GM19043 (cell line): ENCODE measurements at regions not wholly inside any gene's neighbourhood (a gene's known extent, or its start where the extent isn't known, plus 50 kb on each side); places are given as distances from the start of the nearest gene placed in this dataset.

Experiments
- ATAC-seq: cut with Tn5 transposase; IDR thresholded peaks from one replicate; pipeline ENCODE4 v1.9.1; 2021; ENCODE audit warnings: low read depth; ENCODE audit not compliant: unreplicated experiment

DNA sequence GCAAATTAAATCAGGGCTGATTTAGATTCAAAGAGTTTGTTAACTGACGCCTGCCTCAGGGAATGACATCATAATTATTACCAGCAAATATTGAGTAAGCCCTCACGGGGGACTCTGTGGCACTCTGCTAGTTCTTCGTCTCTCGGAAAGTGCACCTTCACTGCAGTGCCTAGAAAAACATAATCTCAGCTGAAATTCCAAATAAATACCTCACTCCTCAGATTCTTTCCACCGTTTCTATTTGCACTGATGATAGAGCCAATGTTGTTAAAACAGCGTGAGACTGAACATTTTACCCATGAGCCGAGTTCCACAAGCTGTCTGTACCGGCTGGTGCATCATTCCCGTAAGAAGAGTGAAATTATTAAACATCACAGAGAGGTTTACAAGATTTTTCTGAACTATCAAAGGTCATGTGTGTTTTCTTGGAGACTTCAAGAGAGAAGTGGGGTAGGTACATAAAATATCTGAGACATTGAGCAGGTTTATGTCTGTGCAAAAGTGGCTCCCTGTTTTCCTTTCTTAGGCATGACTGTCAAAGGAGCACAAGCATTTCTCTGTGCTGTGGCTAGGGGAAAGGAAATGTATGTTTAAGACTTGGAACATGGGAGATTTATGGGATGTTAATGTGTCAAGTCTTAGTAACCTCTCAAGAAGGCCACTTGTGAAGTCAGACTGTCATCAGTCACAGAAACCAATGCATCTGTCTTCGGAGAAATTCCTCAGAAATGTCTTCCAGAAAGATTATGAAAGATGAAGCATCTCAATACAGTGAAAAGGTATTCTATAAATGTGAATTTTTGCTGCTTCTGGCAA, 119.6 kb downstream of the CBLL2 start:
- ATAC-seq, result no peak

DNA sequence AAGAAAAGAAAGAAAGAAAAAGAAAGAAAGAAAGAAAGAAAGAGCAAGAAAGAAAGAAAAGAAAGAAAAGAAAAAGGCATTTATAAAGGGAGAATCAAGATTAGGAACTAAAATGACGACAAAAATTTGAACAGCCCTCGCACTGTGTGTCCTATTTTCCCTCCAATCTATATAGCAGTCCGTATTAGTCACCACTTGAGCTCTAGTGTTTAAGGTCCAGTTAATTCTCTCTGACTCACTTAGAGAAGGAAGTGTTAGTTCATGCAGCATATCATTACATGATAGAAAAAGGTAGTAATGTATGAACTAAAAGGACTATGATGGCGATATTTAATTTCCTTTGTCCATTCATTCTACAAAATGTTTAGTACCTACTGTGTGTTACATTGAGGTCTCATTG, 122.7 kb downstream of the CBLL2 start:
- ATAC-seq, result no peak

DNA sequence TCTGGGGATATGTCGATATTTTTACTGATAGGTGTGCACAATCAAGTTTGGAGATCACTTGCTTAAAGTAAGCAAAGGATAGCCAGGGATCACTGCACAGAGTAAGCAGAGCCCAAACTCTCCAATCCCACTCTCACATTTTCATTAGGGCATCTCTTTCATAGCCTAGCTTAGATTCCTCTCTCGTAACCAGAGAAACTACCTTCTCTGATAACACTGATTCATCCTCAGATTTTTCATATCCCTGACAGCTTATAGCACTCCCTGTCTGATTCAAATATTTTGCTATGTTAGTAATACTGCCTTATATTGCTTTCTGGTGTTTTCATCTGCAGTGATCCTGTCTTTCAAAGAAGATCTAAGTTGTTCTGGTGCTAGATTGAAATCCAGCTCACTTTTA, 123.7 kb downstream of the CBLL2 start:
- no peak for ATAC-seq

DNA sequence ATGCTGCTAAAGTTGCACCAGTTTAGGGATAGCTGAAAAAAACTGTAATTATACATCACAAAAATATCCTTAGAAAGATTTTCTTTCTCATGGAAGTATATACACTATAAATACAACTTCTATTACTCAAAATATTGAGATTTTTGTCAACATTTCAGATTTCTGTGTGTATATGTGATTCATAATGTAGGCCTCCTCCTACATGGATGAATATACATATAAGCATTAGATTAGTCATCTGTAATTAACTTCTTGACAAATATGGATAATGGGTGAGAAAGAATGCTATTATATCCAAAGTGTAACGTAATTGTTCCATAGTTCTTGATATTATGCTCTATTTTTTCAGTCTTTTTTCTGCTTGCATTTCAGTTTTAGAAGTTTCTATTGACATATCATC, 124.9 kb downstream of the CBLL2 start:
- ATAC-seq, result no peak

DNA sequence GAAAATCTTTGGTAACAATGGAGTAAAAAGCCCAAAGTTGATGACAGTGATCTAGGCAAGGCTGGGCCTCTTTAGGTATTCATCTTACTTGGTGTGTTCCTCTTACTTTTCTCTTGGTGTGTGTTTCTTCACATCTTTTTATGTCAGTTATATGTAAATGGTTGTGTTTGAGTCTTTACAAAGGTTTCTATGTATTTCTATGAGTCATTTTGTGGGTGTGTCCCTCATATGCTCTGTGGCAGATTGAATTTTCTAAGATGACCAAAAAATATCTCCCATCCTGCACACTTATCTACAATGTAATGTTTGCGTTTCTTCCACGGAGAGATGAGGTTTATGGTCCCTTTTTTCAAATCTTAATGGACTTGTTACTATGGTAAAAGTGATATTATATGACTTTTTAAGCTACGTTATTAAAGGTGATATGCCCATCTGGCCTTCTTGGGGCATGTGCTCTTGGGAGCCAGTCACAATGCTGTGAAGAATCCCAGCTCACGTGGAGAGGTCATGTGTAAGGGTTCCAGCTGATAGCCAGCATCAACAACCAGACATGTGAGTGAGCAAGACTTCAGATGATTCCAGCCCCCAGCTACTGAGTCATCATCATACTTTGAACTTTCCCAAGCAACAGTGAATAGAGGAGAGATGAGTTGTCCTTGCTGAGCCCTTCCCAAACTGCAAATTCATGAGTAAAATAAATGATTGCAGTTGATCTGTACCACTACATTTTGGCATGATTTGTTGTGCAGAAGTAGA, 126.9 kb downstream of the CBLL2 start:
- no peak for ATAC-seq

DNA sequence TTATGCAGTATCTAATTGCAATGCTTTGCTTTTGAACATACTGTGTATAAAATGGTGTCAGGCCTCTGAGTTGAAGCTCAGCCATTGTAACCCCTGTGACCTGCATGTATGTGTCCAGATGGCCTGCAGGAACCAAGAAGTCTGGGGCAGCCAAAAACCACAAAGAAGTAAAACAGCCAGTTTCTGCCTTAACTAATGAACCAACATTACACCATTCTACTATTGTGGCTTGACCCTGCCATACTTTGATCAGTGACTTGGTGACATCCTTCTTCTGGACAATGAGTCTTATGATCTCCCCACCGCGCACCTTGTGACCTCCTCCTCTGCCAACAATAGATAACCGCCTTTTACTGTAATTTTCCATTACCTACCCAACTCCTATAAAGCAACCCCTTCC, 131.6 kb downstream of the CBLL2 start:
- ATAC-seq, result no peak

DNA sequence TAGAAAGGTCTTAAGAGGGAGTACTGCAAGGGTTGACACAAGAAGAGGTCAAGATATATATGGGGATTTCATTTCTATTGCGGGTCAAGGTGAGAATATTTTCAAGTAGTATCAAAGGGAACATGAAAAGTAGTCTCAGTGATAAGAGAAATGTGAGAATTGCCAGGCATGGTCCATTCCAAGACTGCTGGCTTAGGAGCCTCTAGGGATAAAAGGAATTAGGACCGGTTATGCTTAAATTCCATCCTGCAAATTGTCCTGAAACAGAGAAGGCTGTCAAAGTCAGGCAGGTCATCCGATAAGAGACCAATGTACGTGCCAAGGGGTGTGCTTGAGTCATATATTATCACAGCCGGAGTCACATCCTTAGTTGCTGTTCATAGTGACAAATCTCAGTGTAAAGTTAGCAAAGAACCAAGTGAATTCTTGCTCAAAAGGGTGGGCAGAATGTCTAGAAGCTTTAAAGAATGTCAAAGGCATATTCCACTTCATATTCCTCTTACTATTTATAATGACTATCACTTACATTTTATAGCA, 133.6 kb downstream of the CBLL2 start:
- no peak for ATAC-seq

DNA sequence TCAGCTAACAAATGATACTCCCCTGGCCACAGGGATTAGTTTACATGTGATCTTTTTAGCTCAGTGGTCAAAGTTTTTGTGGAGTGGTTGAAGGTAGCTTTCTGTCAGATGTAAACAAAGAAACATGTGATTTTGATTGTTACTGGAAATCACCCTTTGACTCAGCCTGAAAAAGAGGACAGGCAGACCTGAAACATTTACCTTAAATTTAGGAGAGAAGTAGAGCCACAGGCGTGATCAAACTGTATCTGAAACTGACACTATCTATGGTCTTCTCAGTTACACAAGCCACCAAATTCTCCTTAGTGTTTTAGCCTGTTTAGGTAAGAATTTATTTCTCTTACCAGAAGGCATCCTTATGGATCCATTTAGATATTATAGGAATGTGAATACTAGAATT, 136.7 kb downstream of the CBLL2 start:
- ATAC-seq, result no peak

DNA sequence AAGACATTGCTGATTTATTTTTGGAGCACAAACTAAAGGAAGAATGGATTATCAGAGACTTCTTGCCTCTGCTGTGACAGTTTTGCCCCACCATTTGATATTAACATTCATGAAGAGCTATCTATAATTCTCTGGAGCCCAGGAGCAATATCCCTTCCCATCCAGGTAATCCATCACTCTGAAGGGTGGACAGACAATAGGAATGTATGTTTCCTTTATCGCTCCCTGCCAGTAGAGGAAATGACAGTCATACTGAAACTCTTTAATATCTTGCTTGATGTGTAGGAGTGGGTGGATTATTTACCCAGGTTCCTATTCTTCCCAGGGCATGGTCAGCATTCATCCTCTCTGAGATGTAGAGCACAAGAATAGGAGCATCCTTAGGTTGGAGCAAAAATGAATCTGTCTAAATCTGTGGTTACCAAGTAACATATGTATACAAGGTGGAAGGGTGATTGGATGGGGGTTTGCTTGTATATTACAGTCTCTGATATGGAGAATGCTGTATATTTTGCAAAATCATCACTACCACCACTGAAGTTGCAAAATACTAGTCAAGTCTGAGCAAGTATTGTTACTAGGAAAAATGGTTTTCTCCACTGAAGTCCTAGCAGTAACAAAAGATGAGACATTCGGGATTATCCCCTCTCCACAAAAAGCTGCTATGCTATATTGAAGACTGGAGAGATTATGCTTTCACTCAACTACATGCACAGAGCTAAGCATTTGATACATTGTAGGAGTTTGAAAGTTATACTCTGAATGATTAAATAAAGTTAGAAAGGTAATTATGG, 151.6 kb downstream of the CBLL2 start:
- no peak for ATAC-seq

DNA sequence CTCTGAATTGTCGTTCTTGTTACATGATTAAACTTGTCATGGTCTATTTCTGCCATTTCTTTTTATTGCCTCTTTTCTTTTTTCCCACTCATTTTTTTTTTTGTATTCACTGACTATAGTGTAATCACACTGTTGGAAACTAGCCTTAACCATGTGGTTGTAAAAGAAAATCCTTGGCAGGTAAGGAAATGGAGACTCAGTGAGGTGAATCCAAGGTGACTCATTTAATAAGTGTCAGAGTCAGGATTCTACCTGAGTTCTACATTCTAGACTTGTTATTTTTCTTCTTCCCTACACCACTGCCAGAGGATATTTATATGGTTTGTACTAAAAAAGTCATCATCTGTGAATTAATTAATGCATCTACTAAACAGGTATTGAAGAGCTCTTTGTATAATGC, 152.2 kb downstream of the CBLL2 start:
- no peak for ATAC-seq

DNA sequence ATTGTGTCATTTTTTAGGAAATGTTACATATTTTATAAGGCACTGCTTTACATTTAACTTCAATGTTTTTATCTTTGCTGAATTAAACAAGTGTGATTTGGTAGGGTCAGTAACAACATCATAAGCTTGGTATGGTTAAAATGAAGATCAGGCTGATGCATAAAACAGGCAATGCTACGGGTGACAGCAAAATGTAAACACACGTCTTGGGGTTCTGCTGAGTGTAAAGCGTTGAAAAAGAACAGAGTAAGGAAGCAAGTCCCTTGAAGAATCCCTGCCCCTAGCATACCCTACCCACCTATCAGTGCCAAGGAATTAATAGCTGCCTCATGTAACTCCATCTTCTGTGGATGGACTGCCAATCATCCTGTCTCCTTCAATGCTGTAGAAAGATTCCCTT, 157.0 kb downstream of the CBLL2 start:
- ATAC-seq, result no peak

DNA sequence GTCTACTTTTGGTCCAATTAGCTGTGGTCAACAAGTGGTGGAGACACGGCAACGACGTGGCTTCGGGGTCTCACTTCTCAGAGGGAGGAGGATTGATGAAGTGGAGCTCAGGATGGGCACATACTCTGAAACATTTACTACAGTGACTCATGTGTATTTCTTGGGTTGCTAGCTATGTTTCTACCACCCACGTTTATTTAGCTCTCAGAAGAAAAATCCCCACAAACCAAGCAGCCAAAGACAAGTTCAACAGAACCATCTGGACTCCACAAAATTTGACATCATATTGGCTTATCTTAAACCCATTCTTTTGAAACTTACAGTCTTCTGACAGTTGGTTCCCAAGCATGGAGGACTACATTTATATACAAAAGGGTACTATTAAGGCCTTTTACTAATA, 158.0 kb downstream of the CBLL2 start:
- no peak for ATAC-seq

DNA sequence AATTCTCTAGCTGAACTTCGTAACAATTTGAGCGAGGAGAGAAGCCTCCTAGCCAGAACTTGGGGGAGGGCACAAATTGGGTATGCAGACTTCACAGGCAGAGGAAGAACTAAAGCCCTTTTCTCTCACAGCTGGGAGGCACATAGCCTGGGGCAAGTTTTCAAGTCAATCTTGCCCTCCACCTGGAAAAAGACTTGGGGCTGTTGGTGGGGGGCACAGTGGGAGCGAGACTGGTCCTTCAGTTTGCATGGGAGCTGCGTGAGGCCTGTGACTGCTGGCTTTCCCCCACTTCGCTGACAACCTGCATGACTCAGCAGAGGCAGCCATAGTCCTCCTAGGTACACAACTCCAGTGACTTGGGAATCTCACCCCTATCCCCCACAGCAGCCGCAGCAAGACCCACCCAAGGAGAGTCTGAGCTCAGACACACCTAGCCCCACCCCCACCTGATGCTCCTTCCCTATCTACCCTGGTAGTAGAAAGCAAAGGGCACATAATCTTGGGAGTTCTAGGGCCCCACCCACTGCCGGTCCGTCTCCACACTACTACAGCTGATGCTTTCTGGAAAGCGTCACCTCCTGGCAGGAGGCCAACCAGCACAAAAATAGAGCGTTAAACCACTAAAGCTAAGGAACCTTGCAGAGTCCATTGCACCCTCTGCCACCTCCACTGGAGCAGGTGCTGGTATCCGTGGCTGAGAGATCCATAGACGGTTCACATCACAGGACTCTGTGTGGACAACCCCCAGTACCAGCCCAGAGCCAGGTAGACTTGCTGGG, 160.8 kb downstream of the CBLL2 start:
- no peak for ATAC-seq

DNA sequence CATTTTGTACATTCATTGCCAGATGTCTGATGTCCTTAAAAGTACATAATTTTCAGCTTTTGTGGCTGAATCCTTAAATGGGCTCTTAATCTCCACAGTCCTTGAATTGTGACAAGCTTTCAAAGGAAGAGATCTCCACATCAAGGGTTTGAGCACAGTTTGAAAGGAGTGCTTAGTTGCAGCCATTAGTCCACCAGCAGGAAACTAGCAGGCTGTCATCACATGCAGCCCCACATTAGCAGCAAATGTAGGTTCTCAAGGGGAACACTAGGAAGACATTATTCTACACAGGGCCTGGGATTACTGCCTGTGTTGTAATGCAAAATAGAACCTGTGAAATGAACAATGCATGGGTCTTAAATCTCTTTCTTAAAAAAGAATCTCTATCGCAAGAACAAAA, 173.2 kb downstream of the CBLL2 start:
- no peak for ATAC-seq

DNA sequence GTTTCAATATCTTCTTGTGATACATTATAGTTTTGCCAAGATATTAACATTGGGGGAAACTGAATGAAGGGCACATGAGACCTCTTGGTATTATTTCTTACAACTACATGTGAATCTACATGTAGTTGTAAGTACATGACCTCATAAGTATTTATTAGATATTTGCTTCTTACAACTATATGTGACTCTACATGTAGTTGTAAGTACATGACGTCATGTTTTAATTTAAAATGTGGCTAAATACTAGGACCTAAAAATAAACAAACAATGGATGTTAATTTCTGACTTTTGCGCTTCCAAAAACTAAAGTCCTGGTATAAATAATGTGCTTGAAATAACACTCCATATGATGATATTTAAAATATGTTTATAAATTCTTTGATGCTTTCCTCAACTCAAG, 190.2 kb downstream of the CBLL2 start:
- ATAC-seq, result no peak

DNA sequence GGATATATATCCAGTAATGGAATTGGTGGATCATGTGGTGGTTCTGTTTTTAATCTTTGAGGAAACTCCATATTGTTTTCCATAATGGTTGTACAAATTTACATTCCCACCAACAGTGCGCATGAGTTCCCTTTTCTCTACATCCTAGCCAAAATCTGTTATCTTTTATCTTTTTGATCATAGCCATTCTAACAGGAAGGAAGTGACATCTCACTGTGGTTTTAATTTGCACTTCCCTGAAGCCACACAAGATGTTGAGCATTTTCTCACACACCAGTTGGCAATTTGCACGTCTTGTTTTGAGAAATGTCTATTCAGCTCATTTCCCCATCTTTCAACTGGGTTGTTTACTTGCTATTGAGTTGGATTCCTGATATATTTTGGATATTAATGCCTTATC, 194.9 kb downstream of the CBLL2 start:
- no peak for ATAC-seq

DNA sequence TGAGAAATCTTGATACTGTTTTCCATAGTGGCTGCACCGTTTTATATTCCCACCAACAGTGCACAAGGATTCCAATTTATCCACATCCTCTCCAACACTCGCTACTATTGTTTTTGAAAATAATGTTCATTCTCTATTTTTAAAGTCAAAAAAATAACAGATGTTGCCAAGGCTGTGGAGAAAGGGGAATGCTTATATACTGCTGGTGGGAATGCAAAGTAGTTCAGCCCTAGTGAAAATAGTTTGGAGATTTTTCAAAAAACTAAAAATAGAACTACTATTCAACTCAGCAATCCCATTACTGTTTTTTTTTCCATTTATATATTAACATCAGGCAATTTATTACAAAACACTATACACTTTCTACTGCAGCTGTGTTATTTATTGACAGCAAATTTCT, 208.7 kb downstream of the CBLL2 start:
- no peak for ATAC-seq

DNA sequence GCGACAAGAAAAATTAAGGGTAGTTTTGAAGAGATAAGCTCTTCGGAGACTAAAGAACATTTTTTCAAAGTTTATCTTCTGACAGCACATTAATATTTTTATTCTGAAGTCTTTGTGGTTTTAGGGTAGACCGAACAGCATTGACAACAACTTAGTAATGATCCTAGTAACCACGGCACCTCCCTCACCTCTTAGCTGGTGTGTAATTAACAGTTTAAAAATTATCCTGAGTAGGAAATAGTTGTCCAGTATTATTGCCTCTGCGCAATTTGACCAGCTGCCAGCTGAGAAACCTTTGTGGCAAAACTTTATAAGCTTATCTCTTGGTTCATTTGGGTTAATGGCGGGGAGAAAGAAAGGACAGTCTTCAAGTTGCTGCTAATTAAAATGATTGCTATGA, 213.6 kb downstream of the CBLL2 start:
- no peak for ATAC-seq

DNA sequence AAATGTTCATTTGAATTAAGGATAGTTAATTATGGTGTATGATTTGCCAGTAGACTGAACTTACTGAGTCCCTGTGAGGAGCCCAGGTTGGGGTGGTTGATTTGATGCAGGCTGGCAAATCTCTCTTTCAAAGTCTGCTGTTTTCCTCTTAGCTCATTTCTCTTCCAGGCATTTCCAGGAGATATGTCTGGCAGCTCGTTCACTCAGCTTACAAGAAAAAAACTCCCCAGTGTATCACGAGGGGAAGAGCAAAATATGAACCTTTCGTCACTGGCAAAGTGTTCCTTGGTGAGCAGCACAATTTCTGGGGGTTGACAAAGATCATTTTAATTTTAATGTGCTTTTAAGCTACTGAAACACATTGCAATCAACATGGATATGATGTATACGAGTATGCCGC, 244.2 kb downstream of the CBLL2 start:
- ATAC-seq, result no peak

DNA sequence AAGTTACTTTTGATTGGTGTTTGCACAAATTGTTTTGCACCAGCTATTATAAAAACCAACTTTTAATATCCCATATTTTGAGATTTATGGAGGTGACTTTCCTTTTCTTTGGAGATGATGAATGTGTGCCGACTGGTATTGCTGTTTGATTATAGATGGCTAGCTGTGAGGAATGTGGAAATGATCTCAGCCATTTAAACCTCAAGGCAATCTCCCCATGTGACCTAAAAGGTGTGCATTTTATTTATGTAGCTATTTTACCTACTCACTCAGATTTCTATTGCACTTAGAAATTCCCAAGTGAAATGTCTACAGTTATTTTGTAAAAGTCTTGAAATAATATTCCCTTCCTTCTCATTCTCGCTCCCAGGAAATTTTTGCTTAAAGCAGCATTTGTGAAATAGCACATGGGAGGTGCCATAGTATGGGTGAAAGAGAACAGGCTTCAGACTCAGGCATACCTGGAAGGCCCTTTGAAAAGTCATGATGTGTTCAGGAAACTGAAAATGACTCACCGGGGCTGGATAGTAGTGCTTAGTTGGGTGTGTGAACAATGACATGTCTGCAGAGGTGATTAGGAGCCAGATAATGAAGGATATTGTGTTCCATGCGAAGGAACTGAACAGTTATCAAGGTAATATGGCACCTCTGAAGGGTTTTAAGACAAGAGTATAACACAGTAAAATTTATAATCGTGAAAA, 247.6 kb downstream of the CBLL2 start:
- ATAC-seq, result no peak
